ENCODE measurements at regions not wholly inside any gene's neighbourhood (a gene's known extent, or its start where the extent isn't known, plus 50 kb on each side); places are given as distances from the start of the nearest gene placed in this dataset.

- TF ChIP-seq POLR2AphosphoS5 (IDR thresholded peaks at IDR 0.05; ENCODE audit: borderline replicate concordance, low read depth, low read length) (no peak), EZH2 (IDR thresholded peaks at IDR 0.05) (no peak), FOXP2 (optimal IDR thresholded peaks at IDR 0.05; ENCODE audit: control extremely low read depth, extremely low read length, insufficient read depth) (no peak)
Measured at GRCh38 chr16:51399908-51400670, 249.0 kb upstream of the SALL1 start.

All from SK-N-MC (cell line).